ENCODE measurements at regions not wholly inside any gene's neighbourhood (a gene's known extent, or its start where the extent isn't known, plus 50 kb on each side); places are given as distances from the start of the nearest gene placed in this dataset.
"Not testable (repeated sequence)": the region's sequence is repeated elsewhere in the genome, so short reads cannot be mapped to it uniquely, and the experiment has no call there.

DNA sequence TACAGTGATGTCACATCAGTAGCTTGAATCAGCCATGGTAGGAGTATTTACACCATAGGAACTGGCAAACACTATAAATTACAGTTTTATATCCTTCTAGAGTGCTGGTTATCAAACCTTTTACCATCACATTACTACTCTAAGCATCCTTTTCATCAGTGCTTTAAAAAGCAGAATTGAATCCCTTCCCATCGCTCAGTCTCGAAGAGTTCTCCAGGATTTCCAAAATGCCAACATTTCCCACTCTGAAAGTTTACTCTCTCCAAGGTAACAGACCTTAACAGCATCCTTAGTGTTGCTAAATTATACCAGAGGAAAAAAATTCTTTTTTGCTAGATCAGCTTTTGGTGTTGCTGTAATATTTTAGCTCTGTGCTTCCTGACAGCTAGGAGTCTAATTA is 209.4 kb upstream of the USP15 start:
- TF ChIP-seq, protein P1, sequence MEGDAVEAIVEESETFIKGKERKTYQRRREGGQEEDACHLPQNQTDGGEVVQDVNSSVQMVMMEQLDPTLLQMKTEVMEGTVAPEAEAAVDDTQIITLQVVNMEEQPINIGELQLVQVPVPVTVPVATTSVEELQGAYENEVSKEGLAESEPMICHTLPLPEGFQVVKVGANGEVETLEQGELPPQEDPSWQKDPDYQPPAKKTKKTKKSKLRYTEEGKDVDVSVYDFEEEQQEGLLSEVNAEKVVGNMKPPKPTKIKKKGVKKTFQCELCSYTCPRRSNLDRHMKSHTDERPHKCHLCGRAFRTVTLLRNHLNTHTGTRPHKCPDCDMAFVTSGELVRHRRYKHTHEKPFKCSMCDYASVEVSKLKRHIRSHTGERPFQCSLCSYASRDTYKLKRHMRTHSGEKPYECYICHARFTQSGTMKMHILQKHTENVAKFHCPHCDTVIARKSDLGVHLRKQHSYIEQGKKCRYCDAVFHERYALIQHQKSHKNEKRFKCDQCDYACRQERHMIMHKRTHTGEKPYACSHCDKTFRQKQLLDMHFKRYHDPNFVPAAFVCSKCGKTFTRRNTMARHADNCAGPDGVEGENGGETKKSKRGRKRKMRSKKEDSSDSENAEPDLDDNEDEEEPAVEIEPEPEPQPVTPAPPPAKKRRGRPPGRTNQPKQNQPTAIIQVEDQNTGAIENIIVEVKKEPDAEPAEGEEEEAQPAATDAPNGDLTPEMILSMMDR (IDR thresholded peaks at IDR 0.05; ENCODE audit: extremely low read depth, missing control alignments) = no peak
- no peak for DNase-seq (ENCODE audit: low spot score)

DNA sequence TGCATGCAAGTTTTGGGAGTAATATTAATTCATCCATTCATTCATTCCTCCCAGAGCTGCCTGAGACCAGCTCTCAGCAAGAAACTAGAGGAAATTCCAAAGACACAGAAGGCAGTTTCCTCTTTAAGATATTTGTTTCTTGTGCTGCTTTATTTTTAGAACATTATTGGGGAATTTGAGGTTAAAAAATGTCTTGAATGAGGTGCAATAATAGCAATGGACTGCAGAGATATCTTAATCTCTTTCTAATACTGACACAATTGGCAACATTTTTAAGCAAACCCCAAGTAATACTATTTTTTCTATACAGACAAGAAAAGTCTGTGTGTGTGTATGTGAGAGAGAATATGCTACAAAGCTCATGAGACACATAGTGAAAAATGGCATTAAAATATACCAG is 190.2 kb upstream of the USP15 start:
- TF ChIP-seq, protein P1 (IDR thresholded peaks at IDR 0.05; ENCODE audit: extremely low read depth, missing control alignments) = no peak
- no peak for DNase-seq (ENCODE audit: low spot score)

DNA sequence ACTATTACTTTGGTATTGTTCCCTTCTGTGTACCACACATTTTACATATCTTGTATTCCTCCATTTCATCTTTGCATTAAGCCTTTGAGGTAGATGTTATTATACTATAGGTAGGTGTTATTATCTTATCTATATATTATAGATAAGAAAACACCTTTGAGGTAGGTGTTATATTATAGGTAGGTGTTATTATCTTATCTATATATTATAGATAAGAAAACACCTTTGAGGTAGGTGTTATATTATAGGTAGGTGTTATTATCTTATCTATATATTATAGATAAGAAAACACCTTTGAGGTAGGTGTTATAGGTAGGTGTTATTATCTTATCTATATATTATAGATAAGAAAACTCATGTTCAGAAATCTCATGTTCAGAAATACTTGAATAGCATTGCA is 187.0 kb upstream of the USP15 start:
- DNase-seq (ENCODE audit: low spot score) = not testable (repeated sequence)

DNA sequence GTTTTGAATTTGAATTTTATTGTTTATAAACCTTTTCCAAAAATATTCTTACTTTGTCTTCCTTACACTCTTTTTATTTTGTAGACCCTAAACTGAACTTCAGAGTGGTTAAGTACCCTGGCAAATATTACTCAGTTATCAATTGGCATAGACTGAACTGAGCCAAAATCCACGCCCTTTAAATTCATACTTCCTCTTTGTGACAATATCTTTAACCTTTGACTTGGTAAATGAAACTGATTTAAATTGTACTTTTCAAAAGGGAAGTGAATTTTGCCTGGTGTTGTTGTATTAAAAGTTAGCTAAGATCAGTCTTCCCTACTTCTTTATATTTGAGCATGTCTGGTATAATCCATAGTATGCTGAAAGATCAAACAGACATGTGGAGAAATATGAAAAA is 184.3 kb upstream of the USP15 start:
- TF ChIP-seq, protein P1 (IDR thresholded peaks at IDR 0.05; ENCODE audit: extremely low read depth, missing control alignments) = no peak
- no peak for DNase-seq (ENCODE audit: low spot score)

DNA sequence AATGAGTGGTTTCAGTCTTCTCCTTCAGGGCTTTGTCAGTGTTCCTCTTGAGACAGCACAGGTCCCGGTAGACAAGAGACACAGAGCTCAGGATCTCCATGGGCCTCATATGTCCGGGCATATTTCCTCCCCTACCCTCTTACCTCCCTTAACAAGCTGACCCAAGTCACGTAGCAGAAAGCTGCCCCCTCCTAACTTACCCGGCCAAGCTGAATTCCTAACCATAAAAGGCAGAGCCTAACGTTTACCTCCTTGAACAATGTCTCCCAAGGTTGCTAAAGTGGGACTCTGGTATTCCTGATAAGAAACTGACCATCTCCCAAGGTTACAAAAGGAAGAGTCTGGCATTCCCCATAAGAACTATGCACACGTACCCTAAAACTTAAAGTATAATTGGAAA is 182.2 kb upstream of the USP15 start:
- TF ChIP-seq, protein P1 (IDR thresholded peaks at IDR 0.05; ENCODE audit: extremely low read depth, missing control alignments) = no peak
- DNase-seq (ENCODE audit: low spot score) = no peak

DNA sequence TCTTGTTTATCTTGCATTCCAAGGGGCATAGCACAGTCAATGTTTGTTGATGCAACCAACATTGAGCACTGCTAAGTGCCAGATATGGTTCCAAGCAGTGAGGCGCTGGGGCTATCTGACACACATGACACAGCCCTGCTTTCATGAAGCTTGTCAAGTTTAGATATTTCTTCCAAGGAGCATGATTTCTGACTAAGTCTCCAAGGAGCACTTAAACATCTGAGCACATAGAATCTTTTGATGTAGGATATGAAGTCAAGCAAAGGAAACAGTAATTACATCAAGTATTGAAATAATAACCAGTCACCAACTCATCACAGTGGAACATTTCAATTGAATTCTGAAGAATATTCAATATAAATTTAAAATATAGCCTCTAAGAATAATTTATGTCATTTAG is 177.8 kb upstream of the USP15 start:
- TF ChIP-seq, protein P1 (IDR thresholded peaks at IDR 0.05; ENCODE audit: extremely low read depth, missing control alignments) = no peak

DNA sequence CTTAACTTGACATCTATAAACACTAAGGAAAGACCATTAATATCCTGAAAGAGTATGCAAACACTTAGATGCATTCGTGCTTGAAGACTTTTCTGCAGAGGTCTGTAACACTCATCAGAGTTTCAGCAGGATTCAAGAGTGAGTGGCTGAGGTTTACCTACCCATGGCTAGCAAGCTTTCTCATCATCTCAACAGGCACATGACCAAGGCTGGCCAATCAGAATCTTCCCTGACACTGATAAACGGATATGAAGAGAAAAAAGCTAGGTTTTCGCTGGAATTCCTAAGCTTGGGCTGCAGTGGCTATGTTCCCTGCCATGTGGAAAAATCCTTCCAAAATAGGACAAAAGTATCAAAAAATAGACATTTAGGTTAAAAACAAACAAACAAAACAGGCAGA is 162.1 kb upstream of the USP15 start:
- TF ChIP-seq, protein P1 (IDR thresholded peaks at IDR 0.05; ENCODE audit: extremely low read depth, missing control alignments) = no peak
- no peak for DNase-seq (ENCODE audit: low spot score)

More for the DNA sequence above, 177.8 kb upstream of the USP15 start:
- no peak for DNase-seq (ENCODE audit: low spot score)

DNA sequence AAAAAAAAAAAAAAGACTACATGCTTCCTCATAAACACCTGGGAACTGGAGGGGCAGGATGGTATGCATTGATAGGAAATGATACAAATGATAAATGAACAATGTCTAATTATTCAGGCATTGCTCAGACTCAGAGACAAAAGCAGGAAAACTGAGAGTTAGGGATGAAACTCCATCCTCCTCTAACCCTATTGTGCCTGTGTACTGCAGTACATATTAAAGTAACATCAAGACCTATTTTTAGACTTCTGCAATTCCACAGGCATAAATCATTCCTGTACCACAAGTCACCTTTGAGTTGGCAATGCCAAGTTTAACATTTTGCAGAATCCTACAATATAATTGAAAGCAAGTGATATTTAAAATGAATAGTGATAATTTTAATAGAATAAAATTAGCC is 156.5 kb upstream of the USP15 start:
- DNase-seq (ENCODE audit: low spot score) = no peak
- TF ChIP-seq, protein P1 (IDR thresholded peaks at IDR 0.05; ENCODE audit: extremely low read depth, missing control alignments) = no peak

All from GM20000 (cell line).